ELF-1 (cell line): ENCODE measurements at regions not wholly inside any gene's neighbourhood (a gene's known extent, or its start where the extent isn't known, plus 50 kb on each side); places are given as distances from the start of the nearest gene placed in this dataset.

Experiments
- DNase-seq: peaks from one replicate; pipeline ENCODE4 v3.0.0-alpha.2; 2016; ENCODE audit warnings: low read depth, low spot score

- no peak for DNase-seq
These were observed 96.8 kb upstream of the AGR3 start for GRCh38 chr7:16978358-16979244.

GRCh38 chr7:16980539-16980938 is 98.8 kb upstream of the AGR3 start:
- no peak for DNase-seq

- DNase-seq = peak; percentile 11
These were observed 101.0 kb upstream of the AGR3 start for GRCh38 chr7:16982640-16983350.

GRCh38 chr7:16984375-16984774 is 102.6 kb upstream of the AGR3 start:
- no peak for DNase-seq

GRCh38 chr7:16985621-16986020 is 103.8 kb upstream of the AGR3 start:
- no peak for DNase-seq

GRCh38 chr7:16986755-16987154 is 105.0 kb upstream of the AGR3 start:
- no peak for DNase-seq

GRCh38 chr7:16989811-16990413 is 108.1 kb upstream of the AGR3 start:
- DNase-seq = no peak

- DNase-seq = no peak
These were observed 109.8 kb upstream of the AGR3 start for GRCh38 chr7:16991551-16991950.

- no peak for DNase-seq
These were observed 111.8 kb upstream of the AGR3 start for GRCh38 chr7:16993543-16993942.

- DNase-seq = no peak
These were observed 116.8 kb upstream of the AGR3 start for GRCh38 chr7:16998481-16999051.

GRCh38 chr7:16999541-17000267 is 117.9 kb upstream of the AGR3 start:
- DNase-seq = no peak

GRCh38 chr7:17005271-17005670 is 123.5 kb upstream of the AGR3 start:
- no peak for DNase-seq

- no peak for DNase-seq
These were observed 126.1 kb upstream of the AGR3 start for GRCh38 chr7:17007841-17008240.

GRCh38 chr7:17009007-17009719 is 127.4 kb upstream of the AGR3 start:
- no peak for DNase-seq

- no peak for DNase-seq
These were observed 128.2 kb upstream of the AGR3 start for GRCh38 chr7:17009933-17010332.

- DNase-seq = no peak
These were observed 129.0 kb upstream of the AGR3 start for GRCh38 chr7:17010637-17011300.

GRCh38 chr7:17013204-17013603 is 131.4 kb upstream of the AGR3 start:
- no peak for DNase-seq

- no peak for DNase-seq
These were observed 132.9 kb upstream of the AGR3 start for GRCh38 chr7:17014686-17015085.

- no peak for DNase-seq
These were observed 133.8 kb upstream of the AGR3 start for GRCh38 chr7:17015598-17016031.

- DNase-seq = no peak
These were observed 134.7 kb upstream of the AGR3 start for GRCh38 chr7:17016402-17017010.
